ENCODE measurements at regions not wholly inside any gene's neighbourhood (a gene's known extent, or its start where the extent isn't known, plus 50 kb on each side); places are given as distances from the start of the nearest gene placed in this dataset.

GRCh38 chrY:12212394-12212793 lies 488.6 kb upstream of the USP9Y start:
- no peak for TF ChIP-seq CTCF (conservative IDR thresholded peaks at IDR 0.05; ENCODE audit: low read depth, low read length)
- TF ChIP-seq EZH2 (IDR thresholded peaks at IDR 0.05; ENCODE audit: low read length, unreplicated experiment), result no peak

All from PC-3 (cell line).